ENCODE measurements at regions not wholly inside any gene's neighbourhood (a gene's known extent, or its start where the extent isn't known, plus 50 kb on each side); places are given as distances from the start of the nearest gene placed in this dataset.

- no peaks in the 10 kb centered on the region for H3K4me1 ChIP-seq
- no peaks in the 10 kb centered on the region for H3K36me3 ChIP-seq
- no peak overlapping the region for H3K27ac ChIP-seq
- TF ChIP-seq CTCF (IDR thresholded peaks at IDR 0.05), result no peak
- H3K4me3 ChIP-seq, result no peak overlapping the region
- H3K9me3 ChIP-seq, result no peaks in the 10 kb centered on the region
- H3K27me3 ChIP-seq, result no peaks in the 10 kb centered on the region
- intact Hi-C loops (cut with DNase I), result no loop called here
- no peak for DNase-seq (ENCODE audit: low spot score in 2 of 2)
Measured at GRCh38 chr3:33993631-33994030, 195.2 kb downstream of the PDCD6IP start.

GRCh38 chr3:33994568-33994967 is 196.1 kb downstream of the PDCD6IP start:
- intact Hi-C loops (cut with DNase I), result no loop called here
- no peak overlapping the region for H3K4me3 ChIP-seq
- no peaks in the 10 kb centered on the region for H3K4me1 ChIP-seq
- DNase-seq (ENCODE audit: low spot score in 2 of 2), result no peak
- no peaks in the 10 kb centered on the region for H3K9me3 ChIP-seq
- H3K36me3 ChIP-seq, result no peaks in the 10 kb centered on the region
- H3K27ac ChIP-seq, result no peak overlapping the region
- H3K27me3 ChIP-seq, result no peaks in the 10 kb centered on the region
- TF ChIP-seq CTCF (IDR thresholded peaks at IDR 0.05), result no peak

GRCh38 chr3:34000301-34000700 is 201.9 kb downstream of the PDCD6IP start:
- Histone ChIP-seq H3K27ac (no peak overlapping the region), H3K36me3 (no peaks in the 10 kb centered on the region), H3K9me3 (no peaks in the 10 kb centered on the region), H3K27me3 (no peaks in the 10 kb centered on the region), H3K4me3 (no peak overlapping the region), H3K4me1 (no peaks in the 10 kb centered on the region)
- no peak for DNase-seq (ENCODE audit: low spot score in 2 of 2)
- TF ChIP-seq CTCF (IDR thresholded peaks at IDR 0.05), result no peak
- intact Hi-C loops (cut with DNase I), result no loop called here

GRCh38 chr3:34001022-34001421 is 202.6 kb downstream of the PDCD6IP start:
- TF ChIP-seq CTCF (IDR thresholded peaks at IDR 0.05), result no peak
- no peak overlapping the region for H3K4me3 ChIP-seq
- H3K27me3 ChIP-seq, result no peaks in the 10 kb centered on the region
- H3K27ac ChIP-seq, result no peak overlapping the region
- H3K36me3 ChIP-seq, result no peaks in the 10 kb centered on the region
- no peaks in the 10 kb centered on the region for H3K9me3 ChIP-seq
- intact Hi-C loops (cut with DNase I), result no loop called here
- H3K4me1 ChIP-seq, result no peaks in the 10 kb centered on the region
- DNase-seq (ENCODE audit: low spot score in 2 of 2), result no peak

GRCh38 chr3:34001990-34002389 is 203.6 kb downstream of the PDCD6IP start:
- DNase-seq (ENCODE audit: low spot score in 2 of 2), result no peak
- Histone ChIP-seq H3K27ac (no peak overlapping the region), H3K27me3 (no peaks in the 10 kb centered on the region), H3K36me3 (no peaks in the 10 kb centered on the region), H3K9me3 (no peaks in the 10 kb centered on the region), H3K4me3 (no peak overlapping the region), H3K4me1 (no peaks in the 10 kb centered on the region)
- intact Hi-C loops (cut with DNase I), result no loop called here
- TF ChIP-seq CTCF (IDR thresholded peaks at IDR 0.05), result no peak

GRCh38 chr3:34002569-34003100 is 204.2 kb downstream of the PDCD6IP start:
- no peak for TF ChIP-seq CTCF (IDR thresholded peaks at IDR 0.05)
- H3K4me3 ChIP-seq, result no peak overlapping the region
- DNase-seq (ENCODE audit: low spot score in 2 of 2), result no peak
- no peak overlapping the region for H3K27ac ChIP-seq
- H3K36me3 ChIP-seq, result no peaks in the 10 kb centered on the region
- intact Hi-C loops (cut with DNase I), result no loop called here
- H3K27me3 ChIP-seq, result no peaks in the 10 kb centered on the region
- no peaks in the 10 kb centered on the region for H3K4me1 ChIP-seq
- no peaks in the 10 kb centered on the region for H3K9me3 ChIP-seq

Data from ascending aorta (tissue), 2 donors.